AG04450 (cell line): ENCODE measurements at regions not wholly inside any gene's neighbourhood (a gene's known extent, or its start where the extent isn't known, plus 50 kb on each side); places are given as distances from the start of the nearest gene placed in this dataset.

Source experiments
- CTCF ChIA-PET: fragments of 300-600, 350-600 bp; formaldehyde crosslinking; extraction: SDS; loops from one replicate; lab custom pipeline; 2022; ENCODE audit warnings: antibody characterized with exemption, inconsistent platforms; lab: Charles Lee
- POLR2A ChIA-PET: fragments of 350-600 bp; formaldehyde crosslinking; extraction: SDS; loops from one replicate; lab custom pipeline; 2021; ENCODE audit warnings: antibody characterized with exemption, inconsistent platforms; lab: Yijun Ruan, JAX
- DNase-seq: peaks from one replicate; pipeline ENCODE4 v3.0.0-alpha.2; 2011; ENCODE audit warnings: low read depth, low spot score
- H3K27ac ChIP-seq: one replicate; pipeline ENCODE4 v1.5.1; 2012; ENCODE audit warnings: low read depth, low read length, control low read depth
- H3K27me3 ChIP-seq: one replicate; pipeline ENCODE4 v1.6.0; 2012; ENCODE audit warnings: low read length; ENCODE audit not compliant: control insufficient read depth, insufficient read depth
- H3K4me3 ChIP-seq: 2 replicates; pipeline ENCODE4 v1.5.1; 2011; ENCODE audit warnings: mild to moderate bottlenecking, low read depth, low read length, control low read depth
- H3K9me3 ChIP-seq: 2 replicates; pipeline ENCODE4 v1.5.1; 2012; ENCODE audit warnings: low read length; ENCODE audit not compliant: control insufficient read depth, insufficient read depth
- CTCF ChIP-seq: IDR thresholded peaks from 2 replicates; pipeline ENCODE4 v1.5.1; 2011; ENCODE audit warnings: low read depth, low read length, control low read depth, inconsistent platforms

- ChIA-PET CTCF (no interaction called here), POLR2A (no interaction called here)
- no peak overlapping the region for H3K27ac ChIP-seq
- no peaks in the 10 kb centered on the region for H3K9me3 ChIP-seq
- DNase-seq = no peak
- no peak for TF ChIP-seq CTCF
- no peaks in the 10 kb centered on the region for H3K27me3 ChIP-seq
- no peak overlapping the region for H3K4me3 ChIP-seq
Observed at GRCh38 chr6:139515511-139515910, 141.1 kb upstream of the CITED2 start.

GRCh38 chr6:139514819-139515218, 140.4 kb upstream of the CITED2 start:
- TF ChIP-seq CTCF = no peak
- DNase-seq = no peak
- POLR2A ChIA-PET = no interaction called here
- Histone ChIP-seq H3K27ac (no peak overlapping the region), H3K27me3 (no peaks in the 10 kb centered on the region), H3K4me3 (no peak overlapping the region), H3K9me3 (no peaks in the 10 kb centered on the region)
- CTCF ChIA-PET = no interaction called here

GRCh38 chr6:139510040-139510790, 135.8 kb upstream of the CITED2 start:
- ChIA-PET POLR2A (no interaction called here), CTCF (interaction anchor here (0.6 to 0.7 kb wide), 2 partner anchors 141 to 992 kb away, joined by 3 read pairs; no protein-coding TSS in a partner anchor)
- no peaks in the 10 kb centered on the region for H3K9me3 ChIP-seq
- no peak for TF ChIP-seq CTCF
- H3K27me3 ChIP-seq = no peaks in the 10 kb centered on the region
- H3K27ac ChIP-seq = no peak overlapping the region
- no peak for DNase-seq
- H3K4me3 ChIP-seq = no peak overlapping the region

GRCh38 chr6:139509167-139509566, 134.7 kb upstream of the CITED2 start:
- ChIA-PET CTCF (no interaction called here), POLR2A (no interaction called here)
- no peak for DNase-seq
- no peak for TF ChIP-seq CTCF
- Histone ChIP-seq H3K27me3 (no peaks in the 10 kb centered on the region), H3K4me3 (no peak overlapping the region), H3K27ac (no peak overlapping the region), H3K9me3 (peaks cover 2% of the 10 kb centered on the region; the same call in 1 of the 2 replicates)

GRCh38 chr6:139508576-139508975, 134.1 kb upstream of the CITED2 start:
- no peak overlapping the region for H3K4me3 ChIP-seq
- POLR2A ChIA-PET = no interaction called here
- H3K27me3 ChIP-seq = no peaks in the 10 kb centered on the region
- TF ChIP-seq CTCF = no peak
- H3K27ac ChIP-seq = no peak overlapping the region
- DNase-seq = no peak
- peaks cover 4% of the 10 kb centered on the region; the same call in 1 of the 2 replicates for H3K9me3 ChIP-seq
- CTCF ChIA-PET = no interaction called here
